Lung (tissue), 11 donors: ENCODE measurements at regions not wholly inside any gene's neighbourhood (a gene's known extent, or its start where the extent isn't known, plus 50 kb on each side); places are given as distances from the start of the nearest gene placed in this dataset.
A peak's percentile ranks its signal among the peaks of the same experiment; 100 is the strongest.

Source experiments
- ATAC-seq: fragments of 200-7000 bp; cut with Tn5 transposase; one replicate; pipeline ENCODE4 v1.9.1; 2020; ENCODE audit warnings: moderate number of reproducible peaks; ENCODE audit not compliant: insufficient read depth, low FRiP score
- DNase-seq, 3 donors: peaks; one replicate each; pipeline ENCODE4 v3.0.0-alpha.2; 2013 to 2017
- H3K27ac ChIP-seq, 2 donors: one replicate each; pipeline ENCODE4 v1.5.1; 2013; ENCODE audit warnings: mild to moderate bottlenecking in 2 of 2, moderate library complexity in 2 of 2, control low read depth in 1 of 2, inconsistent platforms in 1 of 2, low read depth in 1 of 2, low read length in 1 of 2
- H3K27me3 ChIP-seq, 3 donors: one replicate each; pipeline ENCODE4 v1.5.1; 2013; ENCODE audit warnings: low read length in 2 of 3; ENCODE audit not compliant: control insufficient read depth in 3 of 3, insufficient read depth in 3 of 3
- H3K36me3 ChIP-seq, 4 donors: one replicate each; pipeline ENCODE4 v1.5.1; 2013; ENCODE audit warnings: low read length in 4 of 4, mild to moderate bottlenecking in 1 of 4, moderate library complexity in 1 of 4; ENCODE audit not compliant: control insufficient read depth in 4 of 4, insufficient read depth in 4 of 4
- H3K4me1 ChIP-seq, 5 donors: one replicate each; pipeline ENCODE4 v1.5.1; 2013; ENCODE audit warnings: low read length in 5 of 5, mild to moderate bottlenecking in 2 of 5, moderate library complexity in 1 of 5; ENCODE audit not compliant: control insufficient read depth in 5 of 5, insufficient read depth in 5 of 5
- H3K4me3 ChIP-seq: one replicate; pipeline ENCODE4 v1.5.1; 2013; ENCODE audit warnings: mild to moderate bottlenecking, control low read depth, moderate library complexity
- H3K9ac ChIP-seq, 2 donors: one replicate each; pipeline ENCODE4 v1.5.1; 2013; ENCODE audit warnings: low read length in 2 of 2, control low read depth in 1 of 2; ENCODE audit not compliant: insufficient read depth in 1 of 2
- H3K9me3 ChIP-seq, 4 donors: one replicate each; pipeline ENCODE4 v1.5.1; 2013; ENCODE audit warnings: low read length in 3 of 4, mild to moderate bottlenecking in 1 of 4, moderate library complexity in 1 of 4; ENCODE audit not compliant: control insufficient read depth in 4 of 4, insufficient read depth in 3 of 4
- WGBS, 2 donors: extraction: QIAGEN DNeasy Blood & Tissue Kit; methylation state at CpG; one replicate each; pipeline ENCODE4 v1.1.7; 2013; 5-methylcytosine and 5-hydroxymethylcytosine counted together
- TF ChIP-seq, protein P1 (sequence below): IDR thresholded peaks from 2 replicates; pipeline ENCODE4 v1.5.1; 2012; ENCODE audit warnings: mild to moderate bottlenecking; ENCODE audit errors: control extremely low read depth, extremely low read depth
- donor health status: control.
- donor health status: control.
- donor health status: Bipolar disorder and iron deficiency.
- donor health status: healthy.
- donor health status: DM: yes; HTN: yes; CAD: no.

GRCh38 chr3:59408047-59408624 lies 358.3 kb upstream of the CFAP20DC start:
- Histone ChIP-seq H3K9ac (no peak overlapping the region), H3K36me3 (no peaks in the 10 kb centered on the region), H3K27ac (no peak overlapping the region), H3K4me1 (peaks cover 0 to 4% (median 0%) of the 10 kb centered on the region in 5 donors), H3K9me3 (no peaks in the 10 kb centered on the region), H3K27me3 (no peaks in the 10 kb centered on the region), H3K4me3 (no peak overlapping the region)
- TF ChIP-seq, protein P1, sequence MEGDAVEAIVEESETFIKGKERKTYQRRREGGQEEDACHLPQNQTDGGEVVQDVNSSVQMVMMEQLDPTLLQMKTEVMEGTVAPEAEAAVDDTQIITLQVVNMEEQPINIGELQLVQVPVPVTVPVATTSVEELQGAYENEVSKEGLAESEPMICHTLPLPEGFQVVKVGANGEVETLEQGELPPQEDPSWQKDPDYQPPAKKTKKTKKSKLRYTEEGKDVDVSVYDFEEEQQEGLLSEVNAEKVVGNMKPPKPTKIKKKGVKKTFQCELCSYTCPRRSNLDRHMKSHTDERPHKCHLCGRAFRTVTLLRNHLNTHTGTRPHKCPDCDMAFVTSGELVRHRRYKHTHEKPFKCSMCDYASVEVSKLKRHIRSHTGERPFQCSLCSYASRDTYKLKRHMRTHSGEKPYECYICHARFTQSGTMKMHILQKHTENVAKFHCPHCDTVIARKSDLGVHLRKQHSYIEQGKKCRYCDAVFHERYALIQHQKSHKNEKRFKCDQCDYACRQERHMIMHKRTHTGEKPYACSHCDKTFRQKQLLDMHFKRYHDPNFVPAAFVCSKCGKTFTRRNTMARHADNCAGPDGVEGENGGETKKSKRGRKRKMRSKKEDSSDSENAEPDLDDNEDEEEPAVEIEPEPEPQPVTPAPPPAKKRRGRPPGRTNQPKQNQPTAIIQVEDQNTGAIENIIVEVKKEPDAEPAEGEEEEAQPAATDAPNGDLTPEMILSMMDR = no peak
- ATAC-seq (no peak), DNase-seq (peak in 1 of 3 donors; percentile 38)
- 64 to 76% methylated on average over 2 of the region's 2 CpGs for WGBS, 2 donors

- ATAC-seq (no peak), DNase-seq (no peak)
- TF ChIP-seq, protein P1 = no peak
- Histone ChIP-seq H3K9me3 (no peaks in the 10 kb centered on the region), H3K27ac (peak overlapping the region in 1 of 2 donors; percentile 17), H3K36me3 (no peaks in the 10 kb centered on the region), H3K4me1 (peaks cover 0 to 4% (median 0%) of the 10 kb centered on the region in 5 donors), H3K9ac (no peak overlapping the region), H3K4me3 (no peak overlapping the region), H3K27me3 (no peaks in the 10 kb centered on the region)
- 85 to 89% methylated on average over 5 of the region's 5 CpGs for WGBS, 2 donors
Observed at GRCh38 chr3:59407425-59407824, 357.6 kb upstream of the CFAP20DC start.

- H3K4me3 ChIP-seq = no peak overlapping the region
- no peaks in the 10 kb centered on the region for H3K9me3 ChIP-seq
- no peaks in the 10 kb centered on the region for H3K27me3 ChIP-seq
- no peak for DNase-seq
- no peak for ATAC-seq
- H3K4me1 ChIP-seq = peaks cover 0 to 4% (median 0%) of the 10 kb centered on the region in 5 donors
- TF ChIP-seq, protein P1 = no peak
- H3K36me3 ChIP-seq = no peaks in the 10 kb centered on the region
- no peak overlapping the region for H3K27ac ChIP-seq
- WGBS, 2 donors = 68 to 78% methylated on average over 2 of the region's 2 CpGs
- no peak overlapping the region for H3K9ac ChIP-seq
Observed at GRCh38 chr3:59406943-59407342, 357.1 kb upstream of the CFAP20DC start.

DNA sequence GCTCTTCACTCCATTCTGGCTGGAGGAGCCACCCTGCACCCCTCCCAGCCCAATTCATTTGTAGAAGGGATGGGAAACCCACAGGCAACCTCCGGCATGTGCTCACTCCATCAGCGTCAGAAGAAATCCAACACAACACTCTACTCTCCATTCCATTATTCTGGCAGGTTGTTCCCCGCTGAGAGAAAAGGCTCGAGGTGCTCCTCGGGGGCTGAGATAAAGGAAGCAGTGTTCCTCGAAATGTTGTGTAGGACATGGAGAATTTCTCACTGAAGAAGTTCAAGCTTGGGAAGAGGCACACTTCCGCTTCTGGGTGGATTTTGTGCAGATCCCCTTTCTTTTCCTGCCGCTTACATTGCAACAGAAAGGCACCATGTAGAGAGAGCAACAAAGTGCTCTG lies 355.0 kb upstream of the CFAP20DC start:
- no peak overlapping the region for H3K9ac ChIP-seq
- no peak overlapping the region for H3K4me3 ChIP-seq
- ATAC-seq (no peak), DNase-seq (no peak)
- H3K4me1 ChIP-seq = peaks cover 0 to 4% (median 0%) of the 10 kb centered on the region in 5 donors
- H3K27ac ChIP-seq = no peak overlapping the region
- no peaks in the 10 kb centered on the region for H3K27me3 ChIP-seq
- H3K36me3 ChIP-seq = no peaks in the 10 kb centered on the region
- 86 to 90% methylated on average over 8 of the region's 8 CpGs for WGBS, 2 donors
- no peaks in the 10 kb centered on the region for H3K9me3 ChIP-seq
- TF ChIP-seq, protein P1 = no peak
